HG02840 (cell line): ENCODE measurements at regions not wholly inside any gene's neighbourhood (a gene's known extent, or its start where the extent isn't known, plus 50 kb on each side); places are given as distances from the start of the nearest gene placed in this dataset.
"Not testable (repeated sequence)": the region's sequence is repeated elsewhere in the genome, so short reads cannot be mapped to it uniquely, and the experiment has no call there.

Experiments used
- ATAC-seq: cut with Tn5 transposase; IDR thresholded peaks from one replicate; pipeline ENCODE4 v1.9.1; 2021; ENCODE audit warnings: mild to moderate bottlenecking, moderate library complexity, moderate number of reproducible peaks; ENCODE audit not compliant: unreplicated experiment, low FRiP score

DNA sequence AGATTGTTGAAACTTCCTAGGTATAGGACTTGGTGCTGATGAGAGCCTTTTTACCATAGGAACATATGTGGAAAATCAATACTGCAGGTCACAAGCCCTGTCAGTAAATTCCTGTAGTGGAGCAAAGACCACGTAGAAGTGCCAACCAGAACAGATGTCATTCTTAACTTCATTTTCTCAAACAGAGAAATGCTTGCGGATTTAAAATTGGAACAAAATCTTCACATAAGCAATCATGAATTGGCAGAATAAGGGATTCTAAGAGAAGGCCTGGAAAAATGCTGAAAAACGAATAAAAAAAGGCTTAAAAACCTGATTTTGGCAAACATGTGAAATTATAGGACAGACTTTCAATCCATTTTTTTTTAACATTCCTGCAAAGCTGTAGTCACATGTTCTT lies 80.8 kb upstream of the SMIM30 start:
- ATAC-seq = no peak

DNA sequence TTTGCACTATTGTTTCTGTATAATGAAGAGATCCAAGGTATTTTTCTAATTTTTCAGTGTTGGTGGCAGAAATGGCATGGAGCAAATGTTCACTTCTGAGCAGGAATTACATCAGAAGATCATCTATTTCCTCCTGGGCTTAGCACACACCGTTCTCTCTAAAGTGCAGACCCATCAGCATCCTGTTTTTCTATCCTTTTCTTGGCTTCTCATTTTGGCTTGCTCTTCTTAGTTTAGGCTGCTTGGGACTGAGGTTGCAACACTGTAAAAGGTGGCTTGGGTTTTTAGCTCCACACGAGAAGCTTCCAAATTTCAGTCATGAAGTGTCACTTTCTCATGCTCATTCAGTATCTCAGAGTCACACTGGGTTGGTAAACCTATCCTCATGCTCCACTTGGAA lies 79.9 kb upstream of the SMIM30 start:
- no peak for ATAC-seq

DNA sequence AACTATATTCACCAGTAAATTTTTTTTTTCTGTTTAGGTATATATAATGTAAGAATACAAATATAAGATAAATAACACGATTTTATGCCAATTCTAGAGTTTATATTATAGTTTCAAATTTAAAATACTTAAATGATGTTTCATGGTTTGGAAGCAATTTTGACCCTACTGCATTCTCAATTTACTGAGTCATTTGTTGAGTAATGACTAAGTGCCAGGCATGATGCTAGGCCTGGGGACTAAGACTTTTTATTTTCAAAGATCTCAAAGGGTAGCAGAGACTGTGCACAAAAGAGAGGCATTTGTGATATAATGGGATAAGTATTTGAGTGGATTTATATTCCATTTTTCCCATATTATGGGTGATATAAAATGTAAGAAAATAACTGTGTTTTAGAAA lies 78.9 kb upstream of the SMIM30 start:
- ATAC-seq = no peak

DNA sequence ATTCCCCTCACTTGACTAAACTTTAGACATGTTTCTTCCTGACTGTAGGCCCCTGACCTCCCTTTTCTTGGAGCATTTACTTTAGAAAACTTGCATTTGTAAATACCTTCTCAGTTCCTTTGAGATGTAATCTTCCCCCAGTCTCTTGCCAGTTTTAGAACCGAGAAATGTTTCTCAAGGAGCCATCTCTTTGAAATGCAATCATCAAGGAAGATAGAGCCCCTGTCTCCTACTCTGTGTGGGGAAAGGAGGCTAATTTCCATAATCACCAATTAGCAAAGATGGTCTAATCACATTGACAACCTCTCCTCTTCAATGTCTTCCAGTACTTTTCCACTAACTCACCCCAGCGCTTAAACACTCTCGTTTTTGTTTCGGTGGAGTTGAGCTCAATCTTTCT lies 70.0 kb upstream of the SMIM30 start:
- no peak for ATAC-seq

DNA sequence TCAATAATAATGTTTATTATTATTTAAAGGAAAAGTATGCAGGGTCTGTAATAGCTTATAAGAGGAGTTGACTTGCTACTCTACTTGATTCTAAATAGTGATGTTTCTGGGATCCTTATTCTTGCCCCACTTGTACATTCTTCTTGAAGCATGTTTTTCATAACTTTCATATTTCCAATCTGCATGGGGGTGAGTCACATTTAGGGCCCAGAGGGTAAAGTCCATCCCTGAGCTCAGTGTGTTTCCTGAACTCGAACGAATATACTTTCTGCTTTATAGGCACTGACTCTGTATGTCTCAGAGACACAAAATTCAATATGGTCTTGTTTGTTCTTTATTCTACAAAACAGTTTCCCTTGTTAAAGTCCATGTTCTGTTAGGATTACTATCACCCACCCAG lies 61.0 kb upstream of the SMIM30 start:
- no peak for ATAC-seq

DNA sequence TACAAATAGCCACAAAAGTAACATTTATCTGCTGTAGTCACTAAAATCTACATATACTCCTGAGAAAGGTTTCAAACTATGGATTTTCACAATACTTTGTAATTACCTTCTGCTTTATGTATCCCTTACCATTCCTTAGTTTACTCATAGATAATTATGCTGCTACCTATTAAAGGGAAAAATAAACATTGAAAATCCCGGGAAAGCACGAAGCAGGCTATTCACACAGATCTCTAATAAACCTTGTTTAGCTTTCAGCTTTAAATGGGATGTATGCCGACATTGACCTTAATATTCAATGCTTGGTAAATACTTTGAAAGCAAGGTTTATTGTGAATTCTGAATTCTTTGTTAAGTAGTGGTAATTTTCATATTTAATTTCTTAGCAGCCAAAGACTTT lies 58.5 kb upstream of the SMIM30 start:
- ATAC-seq = no peak

DNA sequence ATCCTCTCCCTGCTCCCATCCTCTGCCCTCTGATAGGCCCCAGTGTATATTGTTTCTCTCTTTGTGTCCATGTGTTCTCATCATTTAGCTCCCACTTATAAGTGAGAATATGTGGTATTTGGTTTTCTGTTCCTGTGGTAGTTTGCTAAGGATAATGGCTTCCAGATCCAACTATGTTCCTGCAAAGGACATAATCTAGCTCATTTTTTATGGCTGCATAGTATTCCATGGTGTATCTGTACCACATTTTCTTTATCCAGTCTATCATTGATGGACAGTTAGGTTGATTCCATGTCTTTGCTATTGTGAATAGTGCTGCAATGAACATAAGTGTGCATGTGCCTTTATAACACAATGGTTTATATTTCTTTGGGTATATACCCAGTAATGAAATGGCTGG lies 57.8 kb upstream of the SMIM30 start:
- ATAC-seq = not testable (repeated sequence)

DNA sequence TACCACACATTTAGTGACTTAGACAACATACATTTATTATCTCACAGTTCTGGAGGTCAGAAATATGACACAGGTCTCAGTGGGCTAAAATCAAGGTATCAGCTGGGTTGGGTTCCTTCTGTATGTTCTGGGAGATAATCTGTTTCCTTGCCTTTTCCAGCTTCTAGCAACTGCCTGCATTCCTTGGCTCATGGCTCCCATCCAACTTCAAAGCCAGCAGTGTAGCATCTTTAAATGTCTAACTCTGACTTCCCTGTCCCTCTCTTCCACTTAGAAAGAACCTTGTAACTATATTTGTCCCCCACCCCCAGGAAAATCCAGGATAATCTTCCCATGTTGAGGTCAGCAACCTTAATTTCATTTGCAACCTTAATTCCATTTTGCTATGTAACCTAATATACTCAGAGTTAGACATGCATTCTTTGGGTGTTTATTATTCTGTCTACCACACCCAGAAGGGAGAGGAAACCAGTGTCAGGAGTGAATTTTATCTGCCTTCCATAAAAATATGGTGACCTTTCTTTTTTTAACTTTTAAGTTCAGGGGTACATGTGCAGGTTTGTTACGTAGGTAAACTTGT lies 57.3 kb upstream of the SMIM30 start:
- ATAC-seq = no peak

DNA sequence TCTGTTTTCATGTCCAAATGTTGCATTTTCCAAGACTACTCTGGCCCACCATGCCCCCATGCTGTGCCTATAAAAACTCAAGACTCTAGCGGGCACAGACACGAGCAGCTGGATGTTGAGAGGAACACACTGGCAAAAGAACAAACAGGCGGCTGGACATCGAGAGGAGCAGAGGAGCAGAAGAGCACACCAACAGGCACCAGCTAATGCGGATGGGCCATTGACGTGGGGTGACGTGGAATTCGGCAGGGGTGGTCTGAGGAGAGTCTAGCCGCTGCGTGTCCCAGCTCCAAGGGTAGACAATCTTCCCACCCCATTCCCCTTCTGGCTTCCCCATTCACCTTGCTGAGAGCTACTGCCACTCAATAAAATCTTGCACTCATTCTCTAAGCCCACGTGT lies 54.4 kb upstream of the SMIM30 start:
- no peak for ATAC-seq

DNA sequence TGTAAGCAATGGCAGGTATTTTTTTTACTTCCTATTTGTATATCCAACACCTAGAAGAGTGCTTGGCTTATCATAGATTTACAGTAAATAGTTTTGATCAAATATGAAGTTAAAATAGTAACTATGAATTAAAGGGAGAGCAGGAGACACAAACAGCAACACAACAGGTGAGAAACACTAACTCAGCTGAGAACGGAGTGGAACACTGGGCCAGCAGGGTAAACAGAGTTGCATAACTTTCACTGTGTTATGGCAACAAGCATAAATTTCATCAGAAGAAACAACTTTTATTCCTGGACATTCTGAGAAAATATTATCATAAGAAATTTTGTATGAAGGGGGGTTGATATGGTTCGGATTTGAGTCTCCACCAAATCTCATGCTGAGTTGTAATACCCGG lies 52.2 kb upstream of the SMIM30 start:
- ATAC-seq = no peak
